Loucy (cell line): ENCODE measurements at regions not wholly inside any gene's neighbourhood (a gene's known extent, or its start where the extent isn't known, plus 50 kb on each side); places are given as distances from the start of the nearest gene placed in this dataset.

Experiments
- CTCF ChIP-seq: fragments of 200-600 bp; sonication (generic); conservative IDR thresholded peaks from 2 replicates; pipeline ENCODE4 v1.5.1; 2014; ENCODE audit warnings: mild to moderate bottlenecking, antibody characterized with exemption, low read length
- EZH2phosphoT487 ChIP-seq: fragments of 200-600 bp; IDR thresholded peaks from 2 replicates; pipeline ENCODE4 v1.6.1; 2018; ENCODE audit warnings: antibody characterized with exemption, mild to moderate bottlenecking, moderate library complexity, borderline replicate concordance

GRCh38 chr11:82639251-82639650, 94.4 kb downstream of the FAM181B start:
- TF ChIP-seq EZH2phosphoT487 (no peak), CTCF (no peak)
